ENCODE measurements at regions not wholly inside any gene's neighbourhood (a gene's known extent, or its start where the extent isn't known, plus 50 kb on each side); places are given as distances from the start of the nearest gene placed in this dataset.

GRCh38 chr18:67426486-67426885 lies 90.0 kb downstream of the DSEL start:
- no peak for TF ChIP-seq CEBPB (IDR thresholded peaks at IDR 0.05; ENCODE audit: low read depth, low read length)
- TF ChIP-seq CTCF (IDR thresholded peaks at IDR 0.05; ENCODE audit: control extremely low read depth in 1 of 3, insufficient read depth in 1 of 3, low read depth in 1 of 3, low read length in 3 of 3) = no peak
- no peak for TF ChIP-seq RAD21 (IDR thresholded peaks at IDR 0.05 in 1 of 2, conservative IDR thresholded peaks at IDR 0.05 in 1 of 2; ENCODE audit: low read depth in 2 of 2, low read length in 2 of 2)
- no peak for TF ChIP-seq BACH1 (IDR thresholded peaks at IDR 0.05; ENCODE audit: low read length)

All from H1 (cell line).